HG02973 (cell line): ENCODE measurements at regions not wholly inside any gene's neighbourhood (a gene's known extent, or its start where the extent isn't known, plus 50 kb on each side); places are given as distances from the start of the nearest gene placed in this dataset.
"Not testable (repeated sequence)": the region's sequence is repeated elsewhere in the genome, so short reads cannot be mapped to it uniquely, and the experiment has no call there.

Source experiments
- ATAC-seq: cut with Tn5 transposase; IDR thresholded peaks from one replicate; pipeline ENCODE4 v1.9.1; 2021; ENCODE audit warnings: moderate library complexity; ENCODE audit not compliant: unreplicated experiment

GRCh38 chr1:96557336-96557735 is 164.2 kb upstream of the PTBP2 start:
- no peak for ATAC-seq

- ATAC-seq, result no peak
Measured at GRCh38 chr1:96558635-96559034, 162.9 kb upstream of the PTBP2 start.

GRCh38 chr1:96559181-96559580 is 162.4 kb upstream of the PTBP2 start:
- ATAC-seq, result no peak

- ATAC-seq, result no peak
Measured at GRCh38 chr1:96559707-96560596, 161.6 kb upstream of the PTBP2 start.

- no peak for ATAC-seq
Measured at GRCh38 chr1:96562094-96562493, 159.5 kb upstream of the PTBP2 start.

GRCh38 chr1:96564401-96564800 is 157.2 kb upstream of the PTBP2 start:
- ATAC-seq, result not testable (repeated sequence)

- no peak for ATAC-seq
Measured at GRCh38 chr1:96565546-96565945, 156.0 kb upstream of the PTBP2 start.

GRCh38 chr1:96568639-96569038 is 152.9 kb upstream of the PTBP2 start:
- no peak for ATAC-seq

- ATAC-seq, result no peak
Measured at GRCh38 chr1:96569288-96569687, 152.3 kb upstream of the PTBP2 start.

- no peak for ATAC-seq
Measured at GRCh38 chr1:96579636-96580035, 141.9 kb upstream of the PTBP2 start.

GRCh38 chr1:96580920-96581319 is 140.7 kb upstream of the PTBP2 start:
- no peak for ATAC-seq

- ATAC-seq, result no peak
Measured at GRCh38 chr1:96581772-96582171, 139.8 kb upstream of the PTBP2 start.

- ATAC-seq, result no peak
Measured at GRCh38 chr1:96583903-96584302, 137.7 kb upstream of the PTBP2 start.

- ATAC-seq, result no peak
Measured at GRCh38 chr1:96587222-96587621, 134.4 kb upstream of the PTBP2 start.

GRCh38 chr1:96588416-96588995 is 133.1 kb upstream of the PTBP2 start:
- no peak for ATAC-seq

- not testable (repeated sequence) for ATAC-seq
Measured at GRCh38 chr1:96595530-96595929, 126.1 kb upstream of the PTBP2 start.

GRCh38 chr1:96596226-96596922 is 125.2 kb upstream of the PTBP2 start:
- ATAC-seq, result peak; percentile 77

- ATAC-seq, result no peak
Measured at GRCh38 chr1:96597218-96597617, 124.4 kb upstream of the PTBP2 start.

- no peak for ATAC-seq
Measured at GRCh38 chr1:96598416-96599168, 123.0 kb upstream of the PTBP2 start.

- not testable (repeated sequence) for ATAC-seq
Measured at GRCh38 chr1:96604620-96605019, 117.0 kb upstream of the PTBP2 start.

- ATAC-seq, result not testable (repeated sequence)
Measured at GRCh38 chr1:96617375-96617774, 104.2 kb upstream of the PTBP2 start.
